Calu3 (cell line): ENCODE measurements at regions not wholly inside any gene's neighbourhood (a gene's known extent, or its start where the extent isn't known, plus 50 kb on each side); places are given as distances from the start of the nearest gene placed in this dataset.

ENCODE experiments used
- BruUV-seq: library from RNA; stranded (reverse); fragments of 400-500 nt; replicated peaks from 2 replicates; lab custom pipeline; 2021; lab: Mats Ljungman, UMichigan
- CTCF ChIA-PET: fragments of 300-600 bp; sonication (Branson Sonifier 250); formaldehyde crosslinking; loops from one replicate; lab custom pipeline; 2022; ENCODE audit warnings: antibody characterized with exemption; lab: Charles Lee
- DNase-seq: peaks from one replicate; pipeline ENCODE4 v3.0.0; 2022
- H3K27ac Mint-ChIP-seq: one replicate; pipeline ENCODE4 v1.8.0; 2022; ENCODE audit warnings: mixed read lengths; ENCODE audit not compliant: unreplicated experiment
- H3K27me3 Mint-ChIP-seq: one replicate; pipeline ENCODE4 v1.8.0; 2022; ENCODE audit warnings: mixed read lengths; ENCODE audit not compliant: unreplicated experiment
- H3K36me3 Mint-ChIP-seq: one replicate; pipeline ENCODE4 v1.8.0; 2022; ENCODE audit warnings: mild to moderate bottlenecking, moderate library complexity, mixed read lengths; ENCODE audit not compliant: insufficient read depth, unreplicated experiment
- H3K4me1 Mint-ChIP-seq: one replicate; pipeline ENCODE4 v1.8.0; 2022; ENCODE audit warnings: mild to moderate bottlenecking, low read depth, mixed read lengths; ENCODE audit not compliant: unreplicated experiment
- H3K4me3 Mint-ChIP-seq: one replicate; pipeline ENCODE4 v1.8.0; 2022; ENCODE audit warnings: mild to moderate bottlenecking, low read depth, moderate library complexity, mixed read lengths; ENCODE audit not compliant: unreplicated experiment
- H3K9me3 Mint-ChIP-seq: one replicate; pipeline ENCODE4 v1.8.0; 2022; ENCODE audit warnings: low read depth, mixed read lengths; ENCODE audit not compliant: unreplicated experiment
- intact Hi-C: fragments of 100-400 bp; cut with micrococcal nuclease; formaldehyde crosslinking; loops from one replicate; pipeline ENCODE4 v1.10.0; 2022; ENCODE audit not compliant: unreplicated experiment
- TF ChIP-seq, protein P1 (sequence below): fragments of 200-600 bp; IDR thresholded peaks from one replicate; pipeline ENCODE4 v1.8.0; 2022; ENCODE audit warnings: antibody characterized with exemption; ENCODE audit not compliant: unreplicated experiment

GRCh38 chr20:20843982-20844381, 131.5 kb upstream of the RALGAPA2 start:
- H3K4me1 Mint-ChIP-seq, result no peaks in the 10 kb centered on the region
- CTCF ChIA-PET, result interaction anchor here (1.0 kb wide), 1 partner anchor 133 kb away, joined by 3 read pairs; no protein-coding TSS in a partner anchor
- H3K27ac Mint-ChIP-seq, result no peak overlapping the region

GRCh38 chr20:20839771-20840170, 127.3 kb upstream of the RALGAPA2 start:
- H3K27me3 Mint-ChIP-seq, result peaks cover 12% of the 10 kb centered on the region
- H3K9me3 Mint-ChIP-seq, result no peaks in the 10 kb centered on the region
- no peak overlapping the region for H3K27ac Mint-ChIP-seq
- TF ChIP-seq, protein P1, sequence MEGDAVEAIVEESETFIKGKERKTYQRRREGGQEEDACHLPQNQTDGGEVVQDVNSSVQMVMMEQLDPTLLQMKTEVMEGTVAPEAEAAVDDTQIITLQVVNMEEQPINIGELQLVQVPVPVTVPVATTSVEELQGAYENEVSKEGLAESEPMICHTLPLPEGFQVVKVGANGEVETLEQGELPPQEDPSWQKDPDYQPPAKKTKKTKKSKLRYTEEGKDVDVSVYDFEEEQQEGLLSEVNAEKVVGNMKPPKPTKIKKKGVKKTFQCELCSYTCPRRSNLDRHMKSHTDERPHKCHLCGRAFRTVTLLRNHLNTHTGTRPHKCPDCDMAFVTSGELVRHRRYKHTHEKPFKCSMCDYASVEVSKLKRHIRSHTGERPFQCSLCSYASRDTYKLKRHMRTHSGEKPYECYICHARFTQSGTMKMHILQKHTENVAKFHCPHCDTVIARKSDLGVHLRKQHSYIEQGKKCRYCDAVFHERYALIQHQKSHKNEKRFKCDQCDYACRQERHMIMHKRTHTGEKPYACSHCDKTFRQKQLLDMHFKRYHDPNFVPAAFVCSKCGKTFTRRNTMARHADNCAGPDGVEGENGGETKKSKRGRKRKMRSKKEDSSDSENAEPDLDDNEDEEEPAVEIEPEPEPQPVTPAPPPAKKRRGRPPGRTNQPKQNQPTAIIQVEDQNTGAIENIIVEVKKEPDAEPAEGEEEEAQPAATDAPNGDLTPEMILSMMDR, result no peak
- DNase-seq, result no peak
- BruUV-seq, result no TSS peak
- CTCF ChIA-PET, result no interaction called here
- H3K4me1 Mint-ChIP-seq, result no peaks in the 10 kb centered on the region
- no peaks in the 10 kb centered on the region for H3K36me3 Mint-ChIP-seq
- no peak overlapping the region for H3K4me3 Mint-ChIP-seq
- intact Hi-C loops, result loop anchor here (5.0 kb wide), 1 partner anchor 668 kb away; no protein-coding TSS in a partner anchor

More at GRCh38 chr20:20843982-20844381, 131.5 kb upstream of the RALGAPA2 start:
- BruUV-seq, result no TSS peak
- Mint-ChIP-seq H3K4me3 (no peak overlapping the region), H3K9me3 (no peaks in the 10 kb centered on the region), H3K36me3 (no peaks in the 10 kb centered on the region), H3K27me3 (no peaks in the 10 kb centered on the region)
- intact Hi-C loops, result no loop called here
- no peak for DNase-seq
- TF ChIP-seq, protein P1, result no peak

- Mint-ChIP-seq H3K27ac (no peak overlapping the region), H3K27me3 (peaks cover 26% of the 10 kb centered on the region), H3K4me3 (no peak overlapping the region), H3K4me1 (no peaks in the 10 kb centered on the region), H3K36me3 (no peaks in the 10 kb centered on the region), H3K9me3 (no peaks in the 10 kb centered on the region)
- no TSS peak for BruUV-seq
- CTCF ChIA-PET, result no interaction called here
- TF ChIP-seq, protein P1, result no peak
- DNase-seq, result peak; percentile 26
- intact Hi-C loops, result loop anchor here (5.0 kb wide), 1 partner anchor 670 kb away; no protein-coding TSS in a partner anchor
These were observed 125.2 kb upstream of the RALGAPA2 start for GRCh38 chr20:20837574-20838021.

- intact Hi-C loops, result loop anchor here (5.0 kb wide), 1 partner anchor 670 kb away; no protein-coding TSS in a partner anchor
- CTCF ChIA-PET, result no interaction called here
- Mint-ChIP-seq H3K27me3 (peaks cover 26% of the 10 kb centered on the region), H3K27ac (no peak overlapping the region), H3K4me1 (no peaks in the 10 kb centered on the region), H3K9me3 (no peaks in the 10 kb centered on the region), H3K36me3 (no peaks in the 10 kb centered on the region), H3K4me3 (no peak overlapping the region)
- DNase-seq, result no peak
- TF ChIP-seq, protein P1, result no peak
- BruUV-seq, result no TSS peak
These were observed 124.4 kb upstream of the RALGAPA2 start for GRCh38 chr20:20836836-20837235.
